RWPE1 (cell line): ENCODE measurements at regions not wholly inside any gene's neighbourhood (a gene's known extent, or its start where the extent isn't known, plus 50 kb on each side); places are given as distances from the start of the nearest gene placed in this dataset.
A peak's percentile ranks its signal among the peaks of the same experiment; 100 is the strongest.
"Not testable (repeated sequence)": the region's sequence is repeated elsewhere in the genome, so short reads cannot be mapped to it uniquely, and the experiment has no call there.

Experiments used
- CTCF ChIA-PET: fragments of 350-600 bp; sonication (Branson Sonifier 250); formaldehyde crosslinking; extraction: SDS; loops from one replicate; lab custom pipeline; 2021; lab: Yijun Ruan, JAX
- POLR2A ChIA-PET: fragments of 400-600 bp; formaldehyde crosslinking; extraction: SDS; loops from one replicate; lab custom pipeline; 2020; ENCODE audit warnings: antibody characterized with exemption; ENCODE audit not compliant: low non-redundant PET; lab: Yijun Ruan, JAX
- DNase-seq: peaks from one replicate; pipeline ENCODE4 v3.0.0; 2012; ENCODE audit warnings: low spot score
- H3K27ac ChIP-seq: fragments of 450-650 bp; 2 replicates; pipeline ENCODE4 v1.5.1; 2017
- CTCF ChIP-seq: fragments of 450-650 bp; conservative IDR thresholded peaks from 2 replicates; pipeline ENCODE4 v1.5.1; 2017; ENCODE audit warnings: low read depth, mild to moderate bottlenecking

GRCh38 chr3:137694836-137695235, 69.3 kb upstream of the SOX14 start:
- no peak for DNase-seq
- TF ChIP-seq CTCF, result no peak
- no peak overlapping the region for H3K27ac ChIP-seq
- ChIA-PET POLR2A (no interaction called here), CTCF (no interaction called here)

DNA sequence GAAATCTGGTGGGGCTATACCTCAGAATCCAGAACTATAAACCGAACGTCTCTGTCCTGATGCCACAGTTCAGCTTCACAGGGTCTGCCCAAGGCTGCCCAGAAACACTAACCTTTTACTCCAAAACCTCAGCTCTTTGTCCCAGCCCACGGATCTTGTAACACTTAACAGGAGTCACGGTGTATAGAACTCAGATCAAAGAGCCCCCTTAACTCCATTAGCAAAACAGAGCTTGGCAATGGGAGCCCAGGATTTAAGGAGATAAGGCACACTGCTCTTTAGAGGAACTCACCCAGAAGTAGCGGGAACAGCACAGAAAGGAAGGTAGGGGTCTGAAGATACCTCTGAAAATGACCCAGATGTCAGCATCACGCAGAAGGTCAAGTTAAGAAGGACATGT, 68.8 kb upstream of the SOX14 start:
- no peak for TF ChIP-seq CTCF
- DNase-seq, result no peak
- ChIA-PET POLR2A (no interaction called here), CTCF (no interaction called here)
- H3K27ac ChIP-seq, result no peak overlapping the region

- no peak overlapping the region for H3K27ac ChIP-seq
- DNase-seq, result peak; percentile 26
- TF ChIP-seq CTCF, result peak; percentile 18; the same call in 1 of the 2 replicates
- ChIA-PET POLR2A (no interaction called here), CTCF (interaction anchor here (0.5 to 1.3 kb wide), 12 partner anchors 9 to 1172 kb away, joined by 3 to 5 read pairs (median 3); no protein-coding TSS in a partner anchor)
These were observed 55.0 kb upstream of the SOX14 start for GRCh38 chr3:137709011-137709601.

GRCh38 chr3:137713965-137714364, 50.1 kb upstream of the SOX14 start:
- POLR2A ChIA-PET, DNase-seq, H3K27ac ChIP-seq: not testable (repeated sequence)
- CTCF ChIA-PET, result interaction anchor here (0.5 to 0.6 kb wide), 2 partner anchors 214 to 1046 kb away, joined by 3 to 5 read pairs; no protein-coding TSS in a partner anchor
